Ishikawa (cell line): ENCODE measurements at regions not wholly inside any gene's neighbourhood (a gene's known extent, or its start where the extent isn't known, plus 50 kb on each side); places are given as distances from the start of the nearest gene placed in this dataset.

Source experiments
- CEBPB ChIP-seq: IDR thresholded peaks from 2 replicates; pipeline ENCODE4 v1.6.1; 2012
- CREB1 ChIP-seq: IDR thresholded peaks from 2 replicates; pipeline ENCODE4 v1.6.1; 2012; ENCODE audit warnings: low read depth
- EGR1 ChIP-seq: IDR thresholded peaks from 2 replicates; pipeline ENCODE4 v1.6.1; 2012
- EP300 ChIP-seq: IDR thresholded peaks from 2 replicates; pipeline ENCODE4 v1.6.1; 2012; ENCODE audit warnings: borderline replicate concordance
- FOXM1 ChIP-seq: IDR thresholded peaks from 2 replicates; pipeline ENCODE4 v1.6.1; 2012; ENCODE audit warnings: low read depth, borderline replicate concordance
- MAX ChIP-seq: IDR thresholded peaks from 2 replicates; pipeline ENCODE4 v1.6.1; 2012
- NFIC ChIP-seq: IDR thresholded peaks from 2 replicates; pipeline ENCODE4 v1.6.1; 2012
- RAD21 ChIP-seq: IDR thresholded peaks from 2 replicates; pipeline ENCODE4 v1.6.1; 2012; ENCODE audit warnings: low read depth
- REST ChIP-seq: IDR thresholded peaks from 2 replicates; pipeline ENCODE4 v1.6.1; 2012; ENCODE audit warnings: low read depth, mild to moderate bottlenecking
- TAF1 ChIP-seq: IDR thresholded peaks from 2 replicates; pipeline ENCODE4 v1.6.1; 2012; ENCODE audit warnings: low read depth, mild to moderate bottlenecking
- TCF12 ChIP-seq: IDR thresholded peaks from 2 replicates; pipeline ENCODE4 v1.6.1; 2012; ENCODE audit warnings: low read depth
- TEAD4 ChIP-seq: IDR thresholded peaks from 2 replicates; pipeline ENCODE4 v1.6.1; 2012
- USF1 ChIP-seq: IDR thresholded peaks from 2 replicates; pipeline ENCODE4 v1.6.1; 2012
- YY1 ChIP-seq: IDR thresholded peaks from 2 replicates; pipeline ENCODE4 v1.6.1; 2012; ENCODE audit warnings: low read depth
- ZBTB7A ChIP-seq: IDR thresholded peaks from 2 replicates; pipeline ENCODE4 v1.6.1; 2012; ENCODE audit warnings: low read depth

- no peak for TF ChIP-seq ZBTB7A
- no peak for TF ChIP-seq TCF12
- TF ChIP-seq EGR1, result no peak
- TF ChIP-seq YY1, result no peak
- no peak for TF ChIP-seq MAX
These were observed 382.9 kb downstream of the KLF12 start for GRCh38 chr13:73751290-73751689.

GRCh38 chr13:73748404-73748803 lies 385.8 kb downstream of the KLF12 start:
- TF ChIP-seq YY1, result no peak
- TF ChIP-seq NFIC, result no peak
- TF ChIP-seq EGR1, result no peak
- TF ChIP-seq MAX, result no peak
- TF ChIP-seq CEBPB, result no peak
- no peak for TF ChIP-seq TEAD4
- no peak for TF ChIP-seq TAF1
- TF ChIP-seq CREB1, result no peak
- no peak for TF ChIP-seq EP300
- TF ChIP-seq RAD21, result no peak

- TF ChIP-seq TCF12 (no peak), EGR1 (no peak), REST (no peak), ZBTB7A (no peak), CREB1 (no peak), TAF1 (no peak), FOXM1 (no peak), RAD21 (no peak), EP300 (no peak), TEAD4 (no peak), CEBPB (no peak), NFIC (no peak), MAX (no peak)
These were observed 389.0 kb downstream of the KLF12 start for GRCh38 chr13:73745190-73745589.

- TF ChIP-seq REST, result no peak
- TF ChIP-seq CREB1, result no peak
- TF ChIP-seq MAX, result no peak
- TF ChIP-seq FOXM1, result no peak
These were observed 391.2 kb downstream of the KLF12 start for GRCh38 chr13:73742982-73743381.

- TF ChIP-seq RAD21, result no peak
These were observed 392.5 kb downstream of the KLF12 start for GRCh38 chr13:73741742-73742141.

- TF ChIP-seq CEBPB, result no peak
- TF ChIP-seq MAX, result no peak
These were observed 393.1 kb downstream of the KLF12 start for GRCh38 chr13:73741111-73741510.

GRCh38 chr13:73740666-73741065 lies 393.5 kb downstream of the KLF12 start:
- TF ChIP-seq MAX (no peak), NFIC (no peak), ZBTB7A (no peak), USF1 (no peak), CREB1 (no peak), TEAD4 (no peak), EGR1 (no peak), TCF12 (no peak), CEBPB (no peak), FOXM1 (no peak), RAD21 (no peak), REST (no peak), TAF1 (no peak), YY1 (no peak), EP300 (no peak)
